ENCODE measurements at regions not wholly inside any gene's neighbourhood (a gene's known extent, or its start where the extent isn't known, plus 50 kb on each side); places are given as distances from the start of the nearest gene placed in this dataset.

DNA sequence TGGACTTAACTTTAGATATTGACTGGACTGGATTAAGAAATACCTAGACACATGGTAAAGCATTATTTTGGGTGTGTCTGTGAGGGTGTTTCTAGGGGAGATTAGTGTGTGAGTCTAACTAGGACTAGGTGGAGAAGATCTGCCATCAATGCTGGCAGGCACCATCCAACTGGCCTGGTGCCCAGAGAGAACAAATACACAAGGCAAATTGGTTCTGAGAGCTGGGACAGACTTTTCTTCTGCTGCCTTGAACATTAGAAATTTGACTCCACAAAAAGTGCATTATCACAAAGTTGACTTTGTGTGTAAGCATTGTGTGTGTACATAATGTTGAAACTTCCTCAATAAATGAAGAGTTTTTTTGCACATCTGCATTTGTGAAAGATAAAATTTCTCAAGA is 522.1 kb downstream of the SUCLA2 start (continued):
- TF ChIP-seq, protein P1, sequence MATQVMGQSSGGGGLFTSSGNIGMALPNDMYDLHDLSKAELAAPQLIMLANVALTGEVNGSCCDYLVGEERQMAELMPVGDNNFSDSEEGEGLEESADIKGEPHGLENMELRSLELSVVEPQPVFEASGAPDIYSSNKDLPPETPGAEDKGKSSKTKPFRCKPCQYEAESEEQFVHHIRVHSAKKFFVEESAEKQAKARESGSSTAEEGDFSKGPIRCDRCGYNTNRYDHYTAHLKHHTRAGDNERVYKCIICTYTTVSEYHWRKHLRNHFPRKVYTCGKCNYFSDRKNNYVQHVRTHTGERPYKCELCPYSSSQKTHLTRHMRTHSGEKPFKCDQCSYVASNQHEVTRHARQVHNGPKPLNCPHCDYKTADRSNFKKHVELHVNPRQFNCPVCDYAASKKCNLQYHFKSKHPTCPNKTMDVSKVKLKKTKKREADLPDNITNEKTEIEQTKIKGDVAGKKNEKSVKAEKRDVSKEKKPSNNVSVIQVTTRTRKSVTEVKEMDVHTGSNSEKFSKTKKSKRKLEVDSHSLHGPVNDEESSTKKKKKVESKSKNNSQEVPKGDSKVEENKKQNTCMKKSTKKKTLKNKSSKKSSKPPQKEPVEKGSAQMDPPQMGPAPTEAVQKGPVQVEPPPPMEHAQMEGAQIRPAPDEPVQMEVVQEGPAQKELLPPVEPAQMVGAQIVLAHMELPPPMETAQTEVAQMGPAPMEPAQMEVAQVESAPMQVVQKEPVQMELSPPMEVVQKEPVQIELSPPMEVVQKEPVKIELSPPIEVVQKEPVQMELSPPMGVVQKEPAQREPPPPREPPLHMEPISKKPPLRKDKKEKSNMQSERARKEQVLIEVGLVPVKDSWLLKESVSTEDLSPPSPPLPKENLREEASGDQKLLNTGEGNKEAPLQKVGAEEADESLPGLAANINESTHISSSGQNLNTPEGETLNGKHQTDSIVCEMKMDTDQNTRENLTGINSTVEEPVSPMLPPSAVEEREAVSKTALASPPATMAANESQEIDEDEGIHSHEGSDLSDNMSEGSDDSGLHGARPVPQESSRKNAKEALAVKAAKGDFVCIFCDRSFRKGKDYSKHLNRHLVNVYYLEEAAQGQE (tag by site-specific recombination; IDR thresholded peaks at IDR 0.05): no peak

DNA sequence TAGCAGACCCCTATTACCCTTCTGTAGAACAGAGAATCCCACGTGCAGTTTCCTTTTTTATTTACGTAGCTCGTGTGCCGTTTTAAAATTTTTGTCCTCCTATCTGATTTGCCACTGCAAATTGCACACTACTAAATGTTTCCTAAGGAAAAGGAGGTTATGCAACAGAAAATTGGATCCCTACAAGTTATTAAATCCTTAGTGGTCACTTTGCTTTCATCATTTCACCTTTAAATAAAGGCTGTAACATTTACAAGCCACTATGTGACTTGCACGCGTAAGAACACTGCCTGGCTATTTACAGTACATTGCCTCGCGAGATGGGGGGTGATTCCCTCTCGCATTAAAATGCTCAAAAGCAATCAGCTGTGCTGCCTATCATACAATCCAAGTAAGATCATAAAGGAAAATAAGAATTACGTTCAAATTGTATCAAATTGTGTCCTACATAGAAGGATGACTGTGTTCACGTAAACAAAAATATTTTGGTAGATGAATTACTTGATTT is 525.6 kb downstream of the SUCLA2 start:
- no peak for TF ChIP-seq ZBTB48 (tag by site-specific recombination; IDR thresholded peaks at IDR 0.05)
- TF ChIP-seq ZNF354C (tag by site-specific recombination; IDR thresholded peaks at IDR 0.05; ENCODE audit: borderline replicate concordance, low read depth): no peak
- TF ChIP-seq, protein P2, sequence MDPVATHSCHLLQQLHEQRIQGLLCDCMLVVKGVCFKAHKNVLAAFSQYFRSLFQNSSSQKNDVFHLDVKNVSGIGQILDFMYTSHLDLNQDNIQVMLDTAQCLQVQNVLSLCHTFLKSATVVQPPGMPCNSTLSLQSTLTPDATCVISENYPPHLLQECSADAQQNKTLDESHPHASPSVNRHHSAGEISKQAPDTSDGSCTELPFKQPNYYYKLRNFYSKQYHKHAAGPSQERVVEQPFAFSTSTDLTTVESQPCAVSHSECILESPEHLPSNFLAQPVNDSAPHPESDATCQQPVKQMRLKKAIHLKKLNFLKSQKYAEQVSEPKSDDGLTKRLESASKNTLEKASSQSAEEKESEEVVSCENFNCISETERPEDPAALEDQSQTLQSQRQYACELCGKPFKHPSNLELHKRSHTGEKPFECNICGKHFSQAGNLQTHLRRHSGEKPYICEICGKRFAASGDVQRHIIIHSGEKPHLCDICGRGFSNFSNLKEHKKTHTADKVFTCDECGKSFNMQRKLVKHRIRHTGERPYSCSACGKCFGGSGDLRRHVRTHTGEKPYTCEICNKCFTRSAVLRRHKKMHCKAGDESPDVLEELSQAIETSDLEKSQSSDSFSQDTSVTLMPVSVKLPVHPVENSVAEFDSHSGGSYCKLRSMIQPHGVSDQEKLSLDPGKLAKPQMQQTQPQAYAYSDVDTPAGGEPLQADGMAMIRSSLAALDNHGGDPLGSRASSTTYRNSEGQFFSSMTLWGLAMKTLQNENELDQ (tag by site-specific recombination; IDR thresholded peaks at IDR 0.05; ENCODE audit: low read depth): no peak
- TF ChIP-seq ZBTB21 (tag by site-specific recombination; IDR thresholded peaks at IDR 0.05): no peak
- no peak for TF ChIP-seq KLF1 (tag by site-specific recombination; IDR thresholded peaks at IDR 0.05)
- TF ChIP-seq ZNF335 (tag by site-specific recombination; conservative IDR thresholded peaks at IDR 0.05): no peak
- no peak for TF ChIP-seq ZNF366 (tag by site-specific recombination; conservative IDR thresholded peaks at IDR 0.05)
- TF ChIP-seq ZNF423 (tag by site-specific recombination; IDR thresholded peaks at IDR 0.05): no peak
- TF ChIP-seq SP7 (tag by site-specific recombination; IDR thresholded peaks at IDR 0.05): no peak
- no peak for TF ChIP-seq SETDB1 (IDR thresholded peaks at IDR 0.05; ENCODE audit: insufficient read length, low read length)
- no peak for TF ChIP-seq SCRT1 (tag by site-specific recombination; IDR thresholded peaks at IDR 0.05; ENCODE audit: borderline replicate concordance)
- no peak for TF ChIP-seq ZNF558 (tag by site-specific recombination; IDR thresholded peaks at IDR 0.05)
- TF ChIP-seq ZNF169 (tag by site-specific recombination; IDR thresholded peaks at IDR 0.05): no peak
- ChIA-PET CTCF (no interaction called here), POLR2A (no interaction called here)
- no peak overlapping the region for H3K27ac ChIP-seq (ENCODE audit: extremely low read depth, low read depth, low read length)
- no peaks in the 10 kb centered on the region for H3K36me3 ChIP-seq (ENCODE audit: control insufficient read depth in 2 of 2, insufficient read depth in 1 of 2, low read length in 2 of 2)
- no peaks in the 10 kb centered on the region for H3K4me1 ChIP-seq (ENCODE audit: control insufficient read depth, insufficient read depth, low read length)
- no peak overlapping the region for H3K4me3 ChIP-seq (ENCODE audit: low read depth, low read length)
- H3K9me3 ChIP-seq (ENCODE audit: control insufficient read depth, insufficient read depth, low read depth, low read length): no peaks in the 10 kb centered on the region

DNA sequence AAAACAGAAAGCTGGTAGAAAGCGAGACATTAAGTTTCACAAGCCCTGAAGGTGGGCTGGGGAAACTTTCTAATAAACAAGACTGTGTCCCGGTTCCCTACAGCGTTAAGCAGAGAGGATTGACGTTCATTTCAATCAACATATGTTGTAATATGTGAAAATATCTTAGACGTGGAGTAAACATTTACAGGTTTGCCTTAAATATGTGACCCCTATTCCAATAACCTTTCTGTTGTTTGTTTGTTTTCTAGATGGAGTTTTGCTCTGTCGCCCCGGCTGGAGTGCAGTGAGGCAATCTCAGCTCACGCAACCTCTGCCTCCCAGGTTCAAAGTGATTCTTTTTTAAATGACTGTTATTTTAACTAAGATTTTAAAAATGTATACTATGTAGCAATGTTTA is 526.2 kb downstream of the SUCLA2 start:
- ChIA-PET CTCF (no interaction called here), POLR2A (no interaction called here)
- no peak overlapping the region for H3K4me3 ChIP-seq (ENCODE audit: low read depth, low read length)
- H3K9me3 ChIP-seq (ENCODE audit: control insufficient read depth, insufficient read depth, low read depth, low read length): no peaks in the 10 kb centered on the region
- no peaks in the 10 kb centered on the region for H3K36me3 ChIP-seq (ENCODE audit: control insufficient read depth in 2 of 2, insufficient read depth in 1 of 2, low read length in 2 of 2)
- H3K27ac ChIP-seq (ENCODE audit: extremely low read depth, low read depth, low read length): no peak overlapping the region
- H3K4me1 ChIP-seq (ENCODE audit: control insufficient read depth, insufficient read depth, low read length): no peaks in the 10 kb centered on the region
- TF ChIP-seq, protein P3, sequence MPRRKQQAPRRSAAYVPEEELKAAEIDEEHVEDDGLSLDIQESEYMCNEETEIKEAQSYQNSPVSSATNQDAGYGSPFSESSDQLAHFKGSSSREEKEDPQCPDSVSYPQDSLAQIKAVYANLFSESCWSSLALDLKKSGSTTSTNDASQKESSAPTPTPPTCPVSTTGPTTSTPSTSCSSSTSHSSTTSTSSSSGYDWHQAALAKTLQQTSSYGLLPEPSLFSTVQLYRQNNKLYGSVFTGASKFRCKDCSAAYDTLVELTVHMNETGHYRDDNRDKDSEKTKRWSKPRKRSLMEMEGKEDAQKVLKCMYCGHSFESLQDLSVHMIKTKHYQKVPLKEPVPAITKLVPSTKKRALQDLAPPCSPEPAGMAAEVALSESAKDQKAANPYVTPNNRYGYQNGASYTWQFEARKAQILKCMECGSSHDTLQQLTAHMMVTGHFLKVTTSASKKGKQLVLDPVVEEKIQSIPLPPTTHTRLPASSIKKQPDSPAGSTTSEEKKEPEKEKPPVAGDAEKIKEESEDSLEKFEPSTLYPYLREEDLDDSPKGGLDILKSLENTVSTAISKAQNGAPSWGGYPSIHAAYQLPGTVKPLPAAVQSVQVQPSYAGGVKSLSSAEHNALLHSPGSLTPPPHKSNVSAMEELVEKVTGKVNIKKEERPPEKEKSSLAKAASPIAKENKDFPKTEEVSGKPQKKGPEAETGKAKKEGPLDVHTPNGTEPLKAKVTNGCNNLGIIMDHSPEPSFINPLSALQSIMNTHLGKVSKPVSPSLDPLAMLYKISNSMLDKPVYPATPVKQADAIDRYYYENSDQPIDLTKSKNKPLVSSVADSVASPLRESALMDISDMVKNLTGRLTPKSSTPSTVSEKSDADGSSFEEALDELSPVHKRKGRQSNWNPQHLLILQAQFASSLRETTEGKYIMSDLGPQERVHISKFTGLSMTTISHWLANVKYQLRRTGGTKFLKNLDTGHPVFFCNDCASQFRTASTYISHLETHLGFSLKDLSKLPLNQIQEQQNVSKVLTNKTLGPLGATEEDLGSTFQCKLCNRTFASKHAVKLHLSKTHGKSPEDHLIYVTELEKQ (tag by site-specific recombination; IDR thresholded peaks at IDR 0.05; ENCODE audit: borderline replicate concordance): no peak
- TF ChIP-seq ZNF670 (tag by site-specific recombination; IDR thresholded peaks at IDR 0.05; ENCODE audit: low read depth): no peak
- TF ChIP-seq ZNF366 (tag by site-specific recombination; conservative IDR thresholded peaks at IDR 0.05): no peak
- no peak for TF ChIP-seq HOXD13 (CRISPR knock-in tag; IDR thresholded peaks at IDR 0.05; ENCODE audit: borderline replicate concordance)
- no peak for TF ChIP-seq ZBTB17 (tag by site-specific recombination; IDR thresholded peaks at IDR 0.05)
- no peak for TF ChIP-seq FEZF1 (tag by site-specific recombination; IDR thresholded peaks at IDR 0.05)
